ENCODE measurements at regions not wholly inside any gene's neighbourhood (a gene's known extent, or its start where the extent isn't known, plus 50 kb on each side); places are given as distances from the start of the nearest gene placed in this dataset.

- no peak for DNase-seq (ENCODE audit: low read depth in 2 of 3, low spot score in 1 of 3)
Observed at GRCh38 chr21:21605521-21605920, 607.3 kb downstream of the NCAM2 start.

GRCh38 chr21:21606041-21606440 is 607.8 kb downstream of the NCAM2 start:
- DNase-seq (ENCODE audit: low read depth in 2 of 3, low spot score in 1 of 3): no peak

GRCh38 chr21:21612466-21612865 is 614.3 kb downstream of the NCAM2 start:
- DNase-seq (ENCODE audit: low read depth in 2 of 3, low spot score in 1 of 3): no peak

GRCh38 chr21:21614966-21615365 is 616.8 kb downstream of the NCAM2 start:
- no peak for DNase-seq (ENCODE audit: low read depth in 2 of 3, low spot score in 1 of 3)

- no peak for DNase-seq (ENCODE audit: low read depth in 2 of 3, low spot score in 1 of 3)
Observed at GRCh38 chr21:21622460-21623234, 624.4 kb downstream of the NCAM2 start.

GRCh38 chr21:21624674-21625073 is 626.5 kb downstream of the NCAM2 start:
- DNase-seq (ENCODE audit: low read depth in 2 of 3, low spot score in 1 of 3): no peak

GRCh38 chr21:21631961-21632360 is 633.8 kb downstream of the NCAM2 start:
- no peak for DNase-seq (ENCODE audit: low read depth in 2 of 3, low spot score in 1 of 3)

- no peak for DNase-seq (ENCODE audit: low read depth in 2 of 3, low spot score in 1 of 3)
Observed at GRCh38 chr21:21632926-21633325, 634.7 kb downstream of the NCAM2 start.

- no peak for DNase-seq (ENCODE audit: low read depth in 2 of 3, low spot score in 1 of 3)
Observed at GRCh38 chr21:21661741-21662140, 663.5 kb downstream of the NCAM2 start.

- DNase-seq (ENCODE audit: low read depth in 2 of 3, low spot score in 1 of 3): no peak
Observed at GRCh38 chr21:21662776-21663175, 664.6 kb downstream of the NCAM2 start.

- DNase-seq (ENCODE audit: low read depth in 2 of 3, low spot score in 1 of 3): no peak
Observed at GRCh38 chr21:21664871-21665270, 666.7 kb downstream of the NCAM2 start.

- no peak for DNase-seq (ENCODE audit: low read depth in 2 of 3, low spot score in 1 of 3)
Observed at GRCh38 chr21:21666689-21667088, 668.5 kb downstream of the NCAM2 start.

- DNase-seq (ENCODE audit: low read depth in 2 of 3, low spot score in 1 of 3): no peak
Observed at GRCh38 chr21:21668198-21668597, 670.0 kb downstream of the NCAM2 start.

- DNase-seq (ENCODE audit: low read depth in 2 of 3, low spot score in 1 of 3): no peak
Observed at GRCh38 chr21:21673959-21674358, 675.8 kb downstream of the NCAM2 start.

- DNase-seq (ENCODE audit: low read depth in 2 of 3, low spot score in 1 of 3): no peak
Observed at GRCh38 chr21:21675601-21676000, 677.4 kb downstream of the NCAM2 start.

GRCh38 chr21:21682172-21682571 is 684.0 kb downstream of the NCAM2 start:
- no peak for DNase-seq (ENCODE audit: low read depth in 2 of 3, low spot score in 1 of 3)

- DNase-seq (ENCODE audit: low read depth in 2 of 3, low spot score in 1 of 3): no peak
Observed at GRCh38 chr21:21688889-21689288, 690.7 kb downstream of the NCAM2 start.

GRCh38 chr21:21690068-21690665 is 692.0 kb downstream of the NCAM2 start:
- DNase-seq (ENCODE audit: low read depth in 2 of 3, low spot score in 1 of 3): no peak

- no peak for DNase-seq (ENCODE audit: low read depth in 2 of 3, low spot score in 1 of 3)
Observed at GRCh38 chr21:21712748-21713520, 714.7 kb downstream of the NCAM2 start.

- no peak for DNase-seq (ENCODE audit: low read depth in 2 of 3, low spot score in 1 of 3)
Observed at GRCh38 chr21:21713651-21714180, 715.5 kb downstream of the NCAM2 start.

- no peak for DNase-seq (ENCODE audit: low read depth in 2 of 3, low spot score in 1 of 3)
Observed at GRCh38 chr21:21714426-21714825, 716.2 kb downstream of the NCAM2 start.
